H9 (cell line): ENCODE measurements at regions not wholly inside any gene's neighbourhood (a gene's known extent, or its start where the extent isn't known, plus 50 kb on each side); places are given as distances from the start of the nearest gene placed in this dataset.

Experiments used
- DNase-seq: peaks from one replicate; pipeline ENCODE4 v3.0.0-alpha.2; 2017
- H2AFZ ChIP-seq: one replicate; pipeline ENCODE4 v1.6.1; 2013; ENCODE audit warnings: mild to moderate bottlenecking, low read length, control low read depth, moderate library complexity
- H2AK5ac ChIP-seq: 2 replicates; pipeline ENCODE4 v1.6.1; 2013; ENCODE audit warnings: low read length, control low read depth, mixed read lengths; ENCODE audit not compliant: insufficient read length
- H2BK120ac ChIP-seq: one replicate; pipeline ENCODE4 v1.6.1; 2013; ENCODE audit warnings: low read depth, mild to moderate bottlenecking, low read length, control low read depth, inconsistent platforms; ENCODE audit not compliant: poor library complexity, severe bottlenecking
- H2BK12ac ChIP-seq: 2 replicates; pipeline ENCODE4 v1.6.1; 2013; ENCODE audit warnings: low read length, control low read depth, mixed read lengths, low read depth; ENCODE audit not compliant: insufficient read length
- H2BK15ac ChIP-seq: 2 replicates; pipeline ENCODE4 v1.6.1; 2013; ENCODE audit warnings: low read depth, low read length, control low read depth
- H2BK20ac ChIP-seq: one replicate; pipeline ENCODE4 v1.6.1; 2013; ENCODE audit warnings: low read depth, mild to moderate bottlenecking, low read length, control low read depth, inconsistent platforms; ENCODE audit not compliant: poor library complexity, severe bottlenecking
- H2BK5ac ChIP-seq: 2 replicates; pipeline ENCODE4 v1.6.1; 2013; ENCODE audit warnings: low read length, control low read depth, mixed read lengths; ENCODE audit not compliant: insufficient read length
- H3K14ac ChIP-seq: 2 replicates; pipeline ENCODE4 v1.6.1; 2013; ENCODE audit warnings: low read length, control low read depth; ENCODE audit not compliant: insufficient read depth
- H3K18ac ChIP-seq: 2 replicates; pipeline ENCODE4 v1.6.1; 2013; ENCODE audit warnings: low read depth, mild to moderate bottlenecking, mixed read lengths, low read length, control low read depth; ENCODE audit not compliant: insufficient read length
- H3K23ac ChIP-seq: 2 replicates; pipeline ENCODE4 v1.6.1; 2013; ENCODE audit warnings: low read length, control low read depth, mixed read lengths, low read depth; ENCODE audit not compliant: insufficient read length
- H3K23me2 ChIP-seq: 2 replicates; pipeline ENCODE4 v1.6.1; 2013; ENCODE audit warnings: low read depth, mild to moderate bottlenecking, mixed read lengths, low read length, control low read depth; ENCODE audit not compliant: insufficient read length, poor library complexity, severe bottlenecking
- H3K27ac ChIP-seq: 2 replicates; pipeline ENCODE4 v1.5.1; 2013; ENCODE audit warnings: low read length, control low read depth, mixed read lengths, low read depth; ENCODE audit not compliant: insufficient read length
- H3K27me3 ChIP-seq: 2 replicates; pipeline ENCODE4 v1.6.1; 2013; ENCODE audit warnings: low read length, control low read depth, inconsistent platforms; ENCODE audit not compliant: insufficient read depth
- H3K4ac ChIP-seq: 2 replicates; pipeline ENCODE4 v1.6.1; 2013; ENCODE audit warnings: low read depth, mild to moderate bottlenecking, control low read depth, inconsistent platforms, low read length, moderate library complexity
- H3K4me1 ChIP-seq: 2 replicates; pipeline ENCODE4 v1.6.1; 2013; ENCODE audit warnings: low read length, control low read depth, inconsistent platforms; ENCODE audit not compliant: insufficient read depth
- H3K4me2 ChIP-seq: 2 replicates; pipeline ENCODE4 v1.6.1; 2013; ENCODE audit warnings: low read length, control low read depth, mixed read lengths; ENCODE audit not compliant: insufficient read length, insufficient read depth
- H3K56ac ChIP-seq: 2 replicates; pipeline ENCODE4 v1.6.1; 2013; ENCODE audit warnings: low read depth, mild to moderate bottlenecking, mixed read lengths, low read length, control low read depth; ENCODE audit not compliant: insufficient read length
- H3K79me1 ChIP-seq: 2 replicates; pipeline ENCODE4 v1.6.1; 2013; ENCODE audit warnings: low read depth, mild to moderate bottlenecking, moderate library complexity, low read length, control low read depth, inconsistent platforms; ENCODE audit not compliant: insufficient read depth, poor library complexity, severe bottlenecking
- H3K79me2 ChIP-seq: 2 replicates; pipeline ENCODE4 v1.6.1; 2013; ENCODE audit warnings: low read length, control low read depth, inconsistent platforms; ENCODE audit not compliant: insufficient read depth
- H3K9ac ChIP-seq: 2 replicates; pipeline ENCODE4 v1.6.1; 2013; ENCODE audit warnings: low read length, control low read depth, mixed read lengths; ENCODE audit not compliant: insufficient read length; ENCODE audit errors: extremely low read depth
- H3K9me3 ChIP-seq: one replicate; pipeline ENCODE4 v1.6.1; 2013; ENCODE audit warnings: low read depth, low read length, inconsistent platforms; ENCODE audit not compliant: control insufficient read depth
- H3T11ph ChIP-seq: one replicate; pipeline ENCODE4 v1.6.1; 2013; ENCODE audit warnings: mild to moderate bottlenecking, low read length, control low read depth, inconsistent platforms
- H4K20me1 ChIP-seq: one replicate; pipeline ENCODE4 v1.6.1; 2013; ENCODE audit not compliant: control insufficient read depth, insufficient read length, insufficient read depth
- H4K5ac ChIP-seq: 2 replicates; pipeline ENCODE4 v1.6.1; 2013; ENCODE audit warnings: low read depth, mild to moderate bottlenecking, mixed read lengths, low read length, control low read depth; ENCODE audit not compliant: insufficient read length
- H4K8ac ChIP-seq: replicated peaks from 2 replicates; pipeline ENCODE4 v1.6.1; 2013; ENCODE audit warnings: low read length, control low read depth, mixed read lengths, low read depth; ENCODE audit not compliant: insufficient read length
- H4K91ac ChIP-seq: 2 replicates; pipeline ENCODE4 v1.6.1; 2013; ENCODE audit warnings: low read depth, mild to moderate bottlenecking, moderate library complexity, mixed read lengths, low read length, control low read depth; ENCODE audit not compliant: insufficient read length
- H3K27ac Mint-ChIP-seq, 3 experiments: 2 replicates in 2 of 3; 3 replicates in 1 of 3; pipeline ENCODE4 v1.8.0; 2020 to 2021; ENCODE audit warnings: mixed read lengths in 3 of 3, mild to moderate bottlenecking in 1 of 3, moderate library complexity in 1 of 3
- H3K27me3 Mint-ChIP-seq: 2 replicates; pipeline ENCODE4 v1.8.0; 2021; ENCODE audit warnings: low read depth, mild to moderate bottlenecking, moderate library complexity, mixed read lengths
- H3K36me3 Mint-ChIP-seq, 3 experiments: 2 replicates in 2 of 3; 3 replicates in 1 of 3; pipeline ENCODE4 v1.8.0; 2020 to 2021; ENCODE audit warnings: low read depth in 3 of 3, mixed read lengths in 3 of 3; ENCODE audit not compliant: insufficient read depth in 1 of 3
- H3K4me1 Mint-ChIP-seq, 2 experiments: 2 replicates each; pipeline ENCODE4 v1.8.0; 2020; ENCODE audit warnings: mixed read lengths in 2 of 2
- H3K4me3 Mint-ChIP-seq, 2 experiments: 2 replicates in 1 of 2; 3 replicates in 1 of 2; pipeline ENCODE4 v1.8.0; 2020 to 2021; ENCODE audit warnings: mild to moderate bottlenecking in 2 of 2, mixed read lengths in 2 of 2, moderate library complexity in 1 of 2
- H3K9me3 Mint-ChIP-seq, 2 experiments: 2 replicates in 1 of 2; 3 replicates in 1 of 2; pipeline ENCODE4 v1.8.0; 2020; ENCODE audit warnings: mild to moderate bottlenecking in 2 of 2, mixed read lengths in 2 of 2, moderate library complexity in 1 of 2
- CTCF ChIP-seq: fragments of 200-600 bp; sonication (generic); conservative IDR thresholded peaks from 3 replicates; pipeline ENCODE4 v1.8.0; 2021; ENCODE audit warnings: antibody characterized with exemption, mild to moderate bottlenecking
- WGBS: extraction: QIAGEN DNeasy Blood & Tissue Kit; methylation state at CpG from one replicate; pipeline ENCODE4 v1.1.7; 2013; ENCODE audit warnings: missing lambda C conversion rate, low lambda C conversion rate, mixed read lengths; ENCODE audit not compliant: insufficient read length; ENCODE audit errors: extremely low coverage; 5-methylcytosine and 5-hydroxymethylcytosine counted together

- Histone ChIP-seq H2BK15ac (no peak overlapping the region), H3K18ac (no peak overlapping the region), H3K79me1 (no peaks in the 10 kb centered on the region), H4K91ac (no peak overlapping the region), H2BK20ac (no peak overlapping the region), H4K20me1 (no peaks in the 10 kb centered on the region), H4K5ac (no peak overlapping the region), H2BK12ac (no peak overlapping the region), H3K27ac (no peak overlapping the region), H3K79me2 (no peaks in the 10 kb centered on the region), H4K8ac (no peak overlapping the region), H2AK5ac (no peak overlapping the region), H3K4me2 (no peak overlapping the region), H3K23ac (no peak overlapping the region), H3K27me3 (no peaks in the 10 kb centered on the region), H3K14ac (no peak overlapping the region), H3K4me1 (peaks cover 7% of the 10 kb centered on the region), H2BK5ac (no peak overlapping the region), H3K9me3 (no peaks in the 10 kb centered on the region), H3K4ac (no peak overlapping the region), H3K56ac (no peak overlapping the region), H3K23me2 (no peaks in the 10 kb centered on the region), H2BK120ac (no peak overlapping the region), H3T11ph (no peak overlapping the region), H3K9ac (no peak overlapping the region), H2AFZ (no peak overlapping the region)
- no peak for TF ChIP-seq CTCF
- Mint-ChIP-seq H3K27ac (no peak overlapping the region), H3K4me1 (peaks cover 34 to 48% of the 10 kb centered on the region in 2 experiments), H3K9me3 (0 out of 5 replicates have a peak, but pooled peaks cover 0 to 3% of the 10 kb centered on the region in 2 experiments), H3K36me3 (no peaks in the 10 kb centered on the region), H3K4me3 (no peak overlapping the region), H3K27me3 (no peaks in the 10 kb centered on the region)
- no CpG with 5 or more reads among the region's 2 CpGs for WGBS
- DNase-seq: no peak
These were observed 777.0 kb upstream of the WWC1 start for GRCh38 chr5:167514461-167514860.
